RWPE2 (cell line): ENCODE measurements at regions not wholly inside any gene's neighbourhood (a gene's known extent, or its start where the extent isn't known, plus 50 kb on each side); places are given as distances from the start of the nearest gene placed in this dataset.
"Not testable (repeated sequence)": the region's sequence is repeated elsewhere in the genome, so short reads cannot be mapped to it uniquely, and the experiment has no call there.

Experiments
- ATAC-seq: fragments of 200-7000 bp; cut with Tn5 transposase; 3 replicates; pipeline ENCODE4 v1.9.1; 2021; ENCODE audit warnings: low read depth
- DNase-seq: peaks from one replicate; pipeline ENCODE4 v3.0.0-alpha.2; 2020; ENCODE audit warnings: low spot score
- H3K27ac ChIP-seq: fragments of 450-650 bp; 2 replicates; pipeline ENCODE4 v1.5.1; 2017; ENCODE audit warnings: mild to moderate bottlenecking; ENCODE audit not compliant: poor library complexity, severe bottlenecking
- H3K27me3 ChIP-seq: fragments of 250-450 bp; sonication (Bioruptor Pico); 2 replicates; pipeline ENCODE4 v1.5.1; 2021; ENCODE audit warnings: mild to moderate bottlenecking, moderate library complexity; ENCODE audit not compliant: insufficient read depth, poor library complexity, severe bottlenecking
- H3K36me3 ChIP-seq: fragments of 250-450 bp; sonication (Bioruptor Pico); 2 replicates; pipeline ENCODE4 v1.5.1; 2020; ENCODE audit warnings: low read depth, mild to moderate bottlenecking, moderate library complexity
- H3K4me1 ChIP-seq: fragments of 250-450 bp; sonication (Bioruptor Pico); 2 replicates; pipeline ENCODE4 v1.5.1; 2021; ENCODE audit warnings: mild to moderate bottlenecking, moderate library complexity; ENCODE audit not compliant: insufficient read depth, poor library complexity, severe bottlenecking
- H3K4me3 ChIP-seq: fragments of 250-450 bp; sonication (Bioruptor Pico); 2 replicates; pipeline ENCODE4 v1.5.1; 2021; ENCODE audit warnings: mild to moderate bottlenecking, moderate library complexity; ENCODE audit not compliant: severe bottlenecking
- H3K9me3 ChIP-seq: fragments of 250-450 bp; sonication (Bioruptor Pico); 2 replicates; pipeline ENCODE4 v1.5.1; 2021; ENCODE audit warnings: mild to moderate bottlenecking, moderate library complexity; ENCODE audit not compliant: severe bottlenecking
- TF ChIP-seq, protein P1 (sequence below): fragments of 450-650 bp; IDR thresholded peaks from one replicate; pipeline ENCODE4 v1.5.1; 2017; ENCODE audit warnings: mild to moderate bottlenecking, moderate library complexity; ENCODE audit not compliant: poor library complexity, severe bottlenecking

GRCh38 chr6:21337263-21337662, 256.3 kb upstream of the SOX4 start:
- TF ChIP-seq, protein P1, sequence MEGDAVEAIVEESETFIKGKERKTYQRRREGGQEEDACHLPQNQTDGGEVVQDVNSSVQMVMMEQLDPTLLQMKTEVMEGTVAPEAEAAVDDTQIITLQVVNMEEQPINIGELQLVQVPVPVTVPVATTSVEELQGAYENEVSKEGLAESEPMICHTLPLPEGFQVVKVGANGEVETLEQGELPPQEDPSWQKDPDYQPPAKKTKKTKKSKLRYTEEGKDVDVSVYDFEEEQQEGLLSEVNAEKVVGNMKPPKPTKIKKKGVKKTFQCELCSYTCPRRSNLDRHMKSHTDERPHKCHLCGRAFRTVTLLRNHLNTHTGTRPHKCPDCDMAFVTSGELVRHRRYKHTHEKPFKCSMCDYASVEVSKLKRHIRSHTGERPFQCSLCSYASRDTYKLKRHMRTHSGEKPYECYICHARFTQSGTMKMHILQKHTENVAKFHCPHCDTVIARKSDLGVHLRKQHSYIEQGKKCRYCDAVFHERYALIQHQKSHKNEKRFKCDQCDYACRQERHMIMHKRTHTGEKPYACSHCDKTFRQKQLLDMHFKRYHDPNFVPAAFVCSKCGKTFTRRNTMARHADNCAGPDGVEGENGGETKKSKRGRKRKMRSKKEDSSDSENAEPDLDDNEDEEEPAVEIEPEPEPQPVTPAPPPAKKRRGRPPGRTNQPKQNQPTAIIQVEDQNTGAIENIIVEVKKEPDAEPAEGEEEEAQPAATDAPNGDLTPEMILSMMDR = no peak
- no peak for ATAC-seq
- Histone ChIP-seq H3K36me3 (no peaks in the 10 kb centered on the region), H3K27ac (no peak overlapping the region), H3K4me1 (no peaks in the 10 kb centered on the region), H3K4me3 (no peak overlapping the region), H3K9me3 (no peaks in the 10 kb centered on the region), H3K27me3 (no peaks in the 10 kb centered on the region)
- no peak for DNase-seq

DNA sequence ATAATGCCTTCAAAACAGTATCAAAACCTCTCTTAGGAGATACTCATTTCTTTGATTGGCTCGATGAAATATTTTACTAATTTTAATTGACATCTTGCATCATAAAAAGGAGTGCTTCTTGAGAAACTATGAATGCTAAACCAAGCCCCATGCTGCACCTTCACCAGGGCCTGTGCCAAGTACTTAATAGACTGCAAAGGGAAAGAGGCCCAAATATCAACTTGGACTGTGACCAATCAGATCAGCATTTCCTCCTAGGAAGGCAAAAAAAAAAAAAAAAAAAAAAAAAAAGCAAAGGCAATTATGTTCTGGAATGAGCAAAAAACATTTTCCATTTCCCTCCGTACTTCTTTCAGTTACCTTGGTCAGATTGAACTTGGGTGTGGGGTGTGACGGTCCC, 253.0 kb upstream of the SOX4 start:
- Histone ChIP-seq H3K27ac (no peak overlapping the region), H3K36me3 (no peaks in the 10 kb centered on the region), H3K4me1 (no peaks in the 10 kb centered on the region), H3K27me3 (no peaks in the 10 kb centered on the region), H3K9me3 (no peaks in the 10 kb centered on the region), H3K4me3 (no peak overlapping the region)
- TF ChIP-seq, protein P1 = no peak
- DNase-seq (no peak), ATAC-seq (no peak)

DNA sequence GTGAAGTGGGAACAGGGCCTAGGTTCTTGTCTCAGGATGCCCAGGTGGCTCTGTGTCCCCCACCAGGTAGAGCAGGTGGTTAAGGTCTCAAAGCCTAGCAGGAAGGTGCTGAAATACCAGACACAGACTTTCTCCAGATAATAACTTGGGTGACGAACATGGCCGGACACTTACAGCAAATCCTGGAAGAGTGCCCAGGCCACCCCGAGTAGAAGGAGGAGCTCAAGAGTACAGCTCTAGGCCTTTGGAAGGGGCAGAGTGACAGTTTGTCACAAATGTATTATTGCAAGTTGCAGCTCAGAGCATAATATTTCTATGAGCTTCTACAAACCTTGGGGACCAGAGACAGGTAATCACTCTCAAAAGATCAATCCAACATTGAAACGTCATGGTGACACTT, 251.6 kb upstream of the SOX4 start:
- H3K36me3 ChIP-seq = no peaks in the 10 kb centered on the region
- no peaks in the 10 kb centered on the region for H3K9me3 ChIP-seq
- H3K4me1 ChIP-seq = no peaks in the 10 kb centered on the region
- no peak overlapping the region for H3K4me3 ChIP-seq
- TF ChIP-seq, protein P1 = no peak
- ATAC-seq = no peak
- no peak for DNase-seq
- no peaks in the 10 kb centered on the region for H3K27me3 ChIP-seq
- no peak overlapping the region for H3K27ac ChIP-seq

GRCh38 chr6:21342501-21342900, 251.1 kb upstream of the SOX4 start:
- DNase-seq (no peak), ATAC-seq (no peak)
- no peaks in the 10 kb centered on the region for H3K27me3 ChIP-seq
- no peaks in the 10 kb centered on the region for H3K4me1 ChIP-seq
- H3K9me3 ChIP-seq = no peaks in the 10 kb centered on the region
- no peak overlapping the region for H3K27ac ChIP-seq
- no peaks in the 10 kb centered on the region for H3K36me3 ChIP-seq
- TF ChIP-seq, protein P1 = no peak
- H3K4me3 ChIP-seq = no peak overlapping the region

GRCh38 chr6:21345704-21346103, 247.8 kb upstream of the SOX4 start:
- not testable (repeated sequence) for H3K36me3 ChIP-seq, DNase-seq, H3K9me3 ChIP-seq, H3K4me1 ChIP-seq, H3K27me3 ChIP-seq, H3K27ac ChIP-seq, ATAC-seq, H3K4me3 ChIP-seq

GRCh38 chr6:21348146-21348503, 245.4 kb upstream of the SOX4 start:
- H3K4me3 ChIP-seq = no peak overlapping the region
- H3K36me3 ChIP-seq = no peaks in the 10 kb centered on the region
- TF ChIP-seq, protein P1 = no peak
- DNase-seq (no peak), ATAC-seq (no peak)
- no peaks in the 10 kb centered on the region for H3K27me3 ChIP-seq
- H3K9me3 ChIP-seq = no peaks in the 10 kb centered on the region
- no peak overlapping the region for H3K27ac ChIP-seq
- H3K4me1 ChIP-seq = no peaks in the 10 kb centered on the region
